PC-9 (cell line): ENCODE measurements at regions not wholly inside any gene's neighbourhood (a gene's known extent, or its start where the extent isn't known, plus 50 kb on each side); places are given as distances from the start of the nearest gene placed in this dataset.

Source experiments
- BruUV-seq: library from RNA; stranded (reverse); fragments of 400-500 nt; replicated peaks from 2 replicates; lab custom pipeline; 2021; lab: Mats Ljungman, UMichigan
- CTCF ChIA-PET: fragments of 300-600 bp; sonication (Branson Sonifier 250); formaldehyde crosslinking; loops from one replicate; lab custom pipeline; 2022; ENCODE audit warnings: antibody characterized with exemption; lab: Charles Lee
- POLR2A ChIA-PET: fragments of 300-600 bp; sonication (Branson Sonifier 250); formaldehyde crosslinking; loops from one replicate; lab custom pipeline; 2022; ENCODE audit warnings: antibody characterized with exemption; ENCODE audit not compliant: unreplicated experiment; lab: Charles Lee
- DNase-seq, 2 experiments: peaks; one replicate each; pipeline versions ENCODE4 v3.0.0 to v3.0.0-alpha.2; 2015 to 2022; ENCODE audit warnings: mixed read lengths in 1 of 2
- H2AFZ ChIP-seq: fragments of 200-600 bp; sonication (generic); 2 replicates; pipeline ENCODE4 v1.8.1; 2017; ENCODE audit warnings: antibody characterized with exemption
- H3F3A ChIP-seq: fragments of 200-600 bp; sonication (generic); 2 replicates; pipeline ENCODE4 v1.8.1; 2017; ENCODE audit warnings: antibody characterized with exemption, mild to moderate bottlenecking, low read depth; ENCODE audit not compliant: insufficient read depth
- H3K27ac ChIP-seq: fragments of 200-600 bp; sonication (generic); 2 replicates; pipeline ENCODE4 v1.6.1; 2016; ENCODE audit warnings: mixed run types
- H3K27me3 ChIP-seq: fragments of 200-600 bp; sonication (generic); 2 replicates; pipeline ENCODE4 v1.6.1; 2016; ENCODE audit warnings: low read depth, mixed run types; ENCODE audit not compliant: insufficient read depth
- H3K36me3 ChIP-seq: fragments of 200-600 bp; sonication (generic); 2 replicates; pipeline ENCODE4 v1.6.1; 2016; ENCODE audit warnings: low read depth, mixed run types
- H3K4me1 ChIP-seq: fragments of 200-600 bp; sonication (generic); replicated peaks from 2 replicates; pipeline ENCODE4 v1.6.1; 2016; ENCODE audit warnings: mixed run types; ENCODE audit not compliant: insufficient read depth
- H3K4me2 ChIP-seq: fragments of 200-600 bp; sonication (generic); 2 replicates; pipeline ENCODE4 v1.6.1; 2017; ENCODE audit warnings: mixed run types
- H3K4me3 ChIP-seq: fragments of 200-600 bp; sonication (generic); 2 replicates; pipeline ENCODE4 v1.6.1; 2016; ENCODE audit warnings: mixed run types
- H3K79me2 ChIP-seq: fragments of 200-600 bp; sonication (generic); 2 replicates; pipeline ENCODE4 v1.6.1; 2017; ENCODE audit warnings: low read depth, mixed run types
- H3K9me2 ChIP-seq: fragments of 200-600 bp; sonication (generic); 2 replicates; pipeline ENCODE4 v1.8.1; 2017; ENCODE audit warnings: mild to moderate bottlenecking; ENCODE audit not compliant: insufficient read depth
- H3K9me3 ChIP-seq: fragments of 200-600 bp; sonication (generic); 2 replicates; pipeline ENCODE4 v1.8.1; 2016; ENCODE audit warnings: low read depth; ENCODE audit not compliant: insufficient read depth
- H4K20me1 ChIP-seq: fragments of 200-600 bp; sonication (generic); 2 replicates; pipeline ENCODE4 v1.8.1; 2017; ENCODE audit not compliant: insufficient read depth
- EZH2 ChIP-seq: fragments of 200-600 bp; sonication (generic); IDR thresholded peaks from 2 replicates; pipeline ENCODE4 v1.8.0; 2017; ENCODE audit warnings: antibody characterized with exemption, low read depth
- intact Hi-C: fragments of 100-400 bp; cut with micrococcal nuclease; formaldehyde crosslinking; loops from one replicate; pipeline ENCODE4 v1.10.0; 2022; ENCODE audit not compliant: unreplicated experiment
- TF ChIP-seq, protein P1 (sequence below): fragments of 200-600 bp; sonication (generic); conservative IDR thresholded peaks from 2 replicates; pipeline ENCODE4 v1.6.1; 2017; ENCODE audit warnings: mixed run types, antibody characterized with exemption, mild to moderate bottlenecking, moderate library complexity

DNA sequence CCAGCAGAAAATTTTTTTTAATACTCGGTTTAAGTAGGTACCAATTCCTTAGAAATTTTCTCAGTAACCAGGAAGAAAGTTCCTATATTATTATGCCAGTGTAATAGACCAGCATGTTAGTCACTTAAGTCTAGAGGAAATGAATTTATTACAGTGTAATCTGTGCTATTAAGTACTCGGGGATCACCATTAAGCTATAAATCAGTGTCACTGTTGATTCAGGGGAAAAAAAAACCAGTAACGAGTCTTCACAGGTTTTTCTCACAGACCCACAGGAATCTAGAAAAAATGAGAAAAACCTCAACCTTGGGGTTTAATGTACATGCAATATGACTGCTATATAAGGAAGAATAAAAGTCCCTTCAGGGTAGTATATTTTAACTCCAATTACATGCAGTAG lies 138.3 kb upstream of the IL1RAPL2 start:
- no peak for TF ChIP-seq EZH2
- TF ChIP-seq, protein P1, sequence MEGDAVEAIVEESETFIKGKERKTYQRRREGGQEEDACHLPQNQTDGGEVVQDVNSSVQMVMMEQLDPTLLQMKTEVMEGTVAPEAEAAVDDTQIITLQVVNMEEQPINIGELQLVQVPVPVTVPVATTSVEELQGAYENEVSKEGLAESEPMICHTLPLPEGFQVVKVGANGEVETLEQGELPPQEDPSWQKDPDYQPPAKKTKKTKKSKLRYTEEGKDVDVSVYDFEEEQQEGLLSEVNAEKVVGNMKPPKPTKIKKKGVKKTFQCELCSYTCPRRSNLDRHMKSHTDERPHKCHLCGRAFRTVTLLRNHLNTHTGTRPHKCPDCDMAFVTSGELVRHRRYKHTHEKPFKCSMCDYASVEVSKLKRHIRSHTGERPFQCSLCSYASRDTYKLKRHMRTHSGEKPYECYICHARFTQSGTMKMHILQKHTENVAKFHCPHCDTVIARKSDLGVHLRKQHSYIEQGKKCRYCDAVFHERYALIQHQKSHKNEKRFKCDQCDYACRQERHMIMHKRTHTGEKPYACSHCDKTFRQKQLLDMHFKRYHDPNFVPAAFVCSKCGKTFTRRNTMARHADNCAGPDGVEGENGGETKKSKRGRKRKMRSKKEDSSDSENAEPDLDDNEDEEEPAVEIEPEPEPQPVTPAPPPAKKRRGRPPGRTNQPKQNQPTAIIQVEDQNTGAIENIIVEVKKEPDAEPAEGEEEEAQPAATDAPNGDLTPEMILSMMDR: no peak
- Histone ChIP-seq H2AFZ (no peak overlapping the region), H3K9me3 (no peaks in the 10 kb centered on the region), H3K4me3 (no peak overlapping the region), H3K4me2 (no peak overlapping the region), H3K27ac (no peak overlapping the region), H3K79me2 (no peaks in the 10 kb centered on the region), H3K36me3 (no peaks in the 10 kb centered on the region), H3F3A (peaks cover 20% of the 10 kb centered on the region; the same call in 1 of the 2 replicates), H3K27me3 (no peaks in the 10 kb centered on the region), H3K9me2 (no peaks in the 10 kb centered on the region), H3K4me1 (peaks cover 31% of the 10 kb centered on the region), H4K20me1 (no peaks in the 10 kb centered on the region)
- ChIA-PET CTCF (no interaction called here), POLR2A (no interaction called here)
- no peak for DNase-seq
- intact Hi-C loops: no loop called here
- no TSS peak for BruUV-seq

GRCh38 chrX:104427073-104427472 lies 138.9 kb upstream of the IL1RAPL2 start:
- H3K4me3 ChIP-seq: no peak overlapping the region
- DNase-seq: no peak
- H3K4me2 ChIP-seq: no peak overlapping the region
- no peak overlapping the region for H3K27ac ChIP-seq
- BruUV-seq: no TSS peak
- no peak overlapping the region for H2AFZ ChIP-seq
- no peak for TF ChIP-seq EZH2
- TF ChIP-seq, protein P1: no peak
- intact Hi-C loops: no loop called here
- no peaks in the 10 kb centered on the region for H3K79me2 ChIP-seq
- peaks cover 16% of the 10 kb centered on the region; the same call in 1 of the 2 replicates for H3F3A ChIP-seq
- no peaks in the 10 kb centered on the region for H3K27me3 ChIP-seq
- H3K36me3 ChIP-seq: no peaks in the 10 kb centered on the region
- ChIA-PET CTCF (no interaction called here), POLR2A (no interaction called here)
- H3K9me3 ChIP-seq: no peaks in the 10 kb centered on the region
- H3K4me1 ChIP-seq: peaks cover 25% of the 10 kb centered on the region
- H3K9me2 ChIP-seq: no peaks in the 10 kb centered on the region
- H4K20me1 ChIP-seq: no peaks in the 10 kb centered on the region

GRCh38 chrX:104420907-104421306 lies 145.1 kb upstream of the IL1RAPL2 start:
- H3K9me2 ChIP-seq: no peaks in the 10 kb centered on the region
- no peak overlapping the region for H3K4me3 ChIP-seq
- H3K4me2 ChIP-seq: no peak overlapping the region
- intact Hi-C loops: no loop called here
- CTCF ChIA-PET: no interaction called here
- no peaks in the 10 kb centered on the region for H3K27me3 ChIP-seq
- no peaks in the 10 kb centered on the region for H3K36me3 ChIP-seq
- peaks cover 9% of the 10 kb centered on the region; the same call in 1 of the 2 replicates for H3K9me3 ChIP-seq
- no peak overlapping the region for H2AFZ ChIP-seq
- no peak for TF ChIP-seq EZH2
- TF ChIP-seq, protein P1: no peak
- BruUV-seq: no TSS peak
- H3K27ac ChIP-seq: no peak overlapping the region
- no peaks in the 10 kb centered on the region for H3K79me2 ChIP-seq
- POLR2A ChIA-PET: no interaction called here
- no peaks in the 10 kb centered on the region for H4K20me1 ChIP-seq
- no peak for DNase-seq
- peaks cover 9% of the 10 kb centered on the region for H3F3A ChIP-seq
- peaks cover 6% of the 10 kb centered on the region for H3K4me1 ChIP-seq
